HepG2 (cell line): ENCODE measurements at regions not wholly inside any gene's neighbourhood (a gene's known extent, or its start where the extent isn't known, plus 50 kb on each side); places are given as distances from the start of the nearest gene placed in this dataset.

Source experiments
- EP300 ChIP-seq, 3 experiments: sonication (generic) in 1 of 3; formaldehyde crosslinking in 1 of 3; IDR thresholded peaks; 2 replicates each; pipeline versions ENCODE4 v1.5.1 to v1.6.1; 2011 to 2020; ENCODE audit warnings: low read depth in 2 of 3, low read length in 2 of 3, borderline replicate concordance in 1 of 3, improper control_type of control experiment in 1 of 3, mild to moderate bottlenecking in 1 of 3, missing genetic modification reagents in 1 of 3, moderate library complexity in 1 of 3
- FIP1L1 ChIP-seq: fragments of 200-400 bp; formaldehyde crosslinking; IDR thresholded peaks from 2 replicates; pipeline ENCODE4 v1.6.1; 2018; ENCODE audit warnings: low read depth, mild to moderate bottlenecking, low read length, moderate library complexity, borderline replicate concordance; ENCODE audit not compliant: insufficient read depth
- POLR2A ChIP-seq, 2 experiments: IDR thresholded peaks; 2 replicates each; pipeline ENCODE4 v1.6.1; 2011; ENCODE audit warnings: low read depth in 2 of 2, low read length in 2 of 2, mild to moderate bottlenecking in 1 of 2, moderate library complexity in 1 of 2; ENCODE audit not compliant: insufficient read depth in 1 of 2
- POLR2AphosphoS5 ChIP-seq: IDR thresholded peaks from 2 replicates; pipeline ENCODE4 v1.6.1; 2012; ENCODE audit warnings: low read depth, low read length
- SP1 ChIP-seq, 2 experiments: fragments of 450-650 bp in 1 of 2; sonication (generic) in 1 of 2; formaldehyde crosslinking in 1 of 2; IDR thresholded peaks; 2 replicates each; pipeline versions ENCODE4 v1.4.0 to v1.6.1; 2016 to 2020; ENCODE audit warnings: missing genetic modification reagents in 1 of 2
- TGIF2 ChIP-seq: IDR thresholded peaks from 2 replicates; pipeline ENCODE4 v1.6.1; 2016; ENCODE audit warnings: control low read depth, missing compliant biosample characterization
- ZNF451 ChIP-seq: sonication (generic); formaldehyde crosslinking; IDR thresholded peaks from 2 replicates; pipeline ENCODE4 v1.5.0; 2020; ENCODE audit warnings: mild to moderate bottlenecking, missing genetic modification reagents
- ZNF558 ChIP-seq: sonication (generic); formaldehyde crosslinking; IDR thresholded peaks from 2 replicates; pipeline ENCODE4 v1.9.0; 2022; ENCODE audit warnings: mild to moderate bottlenecking, missing genetic modification reagents, borderline replicate concordance
- TF ChIP-seq, protein P1 (sequence below), 2 experiments: sonication (generic) in 1 of 2; formaldehyde crosslinking in 1 of 2; IDR thresholded peaks; 2 replicates each; pipeline versions ENCODE4 v1.5.1 to v1.6.1; 2011 to 2020; ENCODE audit warnings: borderline replicate concordance in 1 of 2, low read depth in 1 of 2, low read length in 1 of 2, mild to moderate bottlenecking in 1 of 2, missing genetic modification reagents in 1 of 2, moderate library complexity in 1 of 2

DNA sequence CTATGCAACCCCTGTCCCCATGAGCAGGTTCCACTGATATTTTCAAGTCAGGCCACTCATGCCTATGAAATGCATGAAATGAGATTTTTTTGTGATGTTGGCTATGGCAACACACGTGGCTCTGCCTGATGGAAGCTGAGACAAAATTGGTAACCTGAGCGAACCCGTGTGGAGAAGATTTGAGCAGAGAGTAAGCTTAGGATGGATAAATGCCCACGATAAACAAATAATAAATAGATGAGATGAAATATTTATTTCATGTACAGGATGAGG lies 153.4 kb upstream of the IER5L start:
- no peak for TF ChIP-seq ZNF558 (CRISPR knock-in tag)
- TF ChIP-seq FIP1L1 = no peak
- no peak for TF ChIP-seq EP300 (IDR thresholded peaks at IDR 0.05; ENCODE audit: low read depth in 2 of 2, low read length in 2 of 2)
- no peak for TF ChIP-seq EP300 (CRISPR knock-in tag; IDR thresholded peaks at IDR 0.05; ENCODE audit: borderline replicate concordance)
- TF ChIP-seq POLR2A (IDR thresholded peaks at IDR 0.05; ENCODE audit: insufficient read depth in 1 of 2, low read depth in 2 of 2, low read length in 2 of 2) = no peak
- no peak for TF ChIP-seq POLR2AphosphoS5
- no peak for TF ChIP-seq SP1 (IDR thresholded peaks at IDR 0.05)
- no peak for TF ChIP-seq SP1 (CRISPR knock-in tag; IDR thresholded peaks at IDR 0.05)
- TF ChIP-seq TGIF2 (CRISPR knock-in tag) = no peak
- TF ChIP-seq ZNF451 (CRISPR knock-in tag) = no peak
- TF ChIP-seq, protein P1, sequence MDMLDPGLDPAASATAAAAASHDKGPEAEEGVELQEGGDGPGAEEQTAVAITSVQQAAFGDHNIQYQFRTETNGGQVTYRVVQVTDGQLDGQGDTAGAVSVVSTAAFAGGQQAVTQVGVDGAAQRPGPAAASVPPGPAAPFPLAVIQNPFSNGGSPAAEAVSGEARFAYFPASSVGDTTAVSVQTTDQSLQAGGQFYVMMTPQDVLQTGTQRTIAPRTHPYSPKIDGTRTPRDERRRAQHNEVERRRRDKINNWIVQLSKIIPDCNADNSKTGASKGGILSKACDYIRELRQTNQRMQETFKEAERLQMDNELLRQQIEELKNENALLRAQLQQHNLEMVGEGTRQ (IDR thresholded peaks at IDR 0.05; ENCODE audit: low read depth, low read length) = no peak
- TF ChIP-seq, protein P1 (CRISPR knock-in tag; IDR thresholded peaks at IDR 0.05; ENCODE audit: borderline replicate concordance) = no peak
